MM.1S (cell line): ENCODE measurements at regions not wholly inside any gene's neighbourhood (a gene's known extent, or its start where the extent isn't known, plus 50 kb on each side); places are given as distances from the start of the nearest gene placed in this dataset.

Source experiments
- DNase-seq: peaks from one replicate; pipeline ENCODE4 v3.0.0-alpha.2; 2015
- H2AFZ ChIP-seq: fragments of 300-600 bp; sonication (generic); 2 replicates; pipeline ENCODE4 v1.6.0; 2016; ENCODE audit warnings: antibody characterized with exemption, low read length
- H3F3A ChIP-seq: fragments of 300-600 bp; sonication (generic); 2 replicates; pipeline ENCODE4 v1.6.1; 2016; ENCODE audit warnings: mild to moderate bottlenecking, antibody characterized with exemption, low read length, moderate library complexity, mixed read lengths; ENCODE audit not compliant: insufficient read depth
- H3K27ac ChIP-seq: fragments of 300-600 bp; sonication (generic); 2 replicates; pipeline ENCODE4 v1.5.1; 2016; ENCODE audit warnings: mild to moderate bottlenecking, low read length
- H3K27me3 ChIP-seq: fragments of 300-600 bp; sonication (generic); replicated peaks from 2 replicates; pipeline ENCODE4 v1.6.0; 2016; ENCODE audit warnings: low read length; ENCODE audit not compliant: insufficient read depth
- H3K36me3 ChIP-seq: fragments of 300-600 bp; sonication (generic); replicated peaks from 2 replicates; pipeline ENCODE4 v1.6.1; 2016; ENCODE audit warnings: mild to moderate bottlenecking, low read length, mixed read lengths; ENCODE audit not compliant: insufficient read depth
- H3K4me1 ChIP-seq: fragments of 300-600 bp; sonication (generic); 2 replicates; pipeline ENCODE4 v1.6.1; 2016; ENCODE audit warnings: low read length, mixed read lengths
- H3K4me2 ChIP-seq: fragments of 300-600 bp; sonication (generic); 2 replicates; pipeline ENCODE4 v1.6.0; 2016; ENCODE audit warnings: low read depth, low read length
- H3K4me3 ChIP-seq: fragments of 300-600 bp; sonication (generic); 2 replicates; pipeline ENCODE4 v1.5.1; 2016; ENCODE audit warnings: low read length, mixed read lengths
- H3K79me2 ChIP-seq: fragments of 300-600 bp; sonication (generic); 2 replicates; pipeline ENCODE4 v1.6.1; 2016; ENCODE audit warnings: mixed run types, low read length, mixed read lengths
- H3K9ac ChIP-seq: fragments of 300-600 bp; sonication (generic); 2 replicates; pipeline ENCODE4 v1.6.1; 2016; ENCODE audit warnings: low read length, mixed read lengths
- H3K9me2 ChIP-seq: fragments of 300-600 bp; sonication (generic); replicated peaks from 2 replicates; pipeline ENCODE4 v1.6.1; 2016; ENCODE audit warnings: mild to moderate bottlenecking, low read length, mixed read lengths; ENCODE audit not compliant: insufficient read depth
- H3K9me3 ChIP-seq: fragments of 300-600 bp; sonication (generic); replicated peaks from 2 replicates; pipeline ENCODE4 v1.6.1; 2016; ENCODE audit warnings: mild to moderate bottlenecking, low read length, mixed read lengths; ENCODE audit not compliant: insufficient read depth
- H4K20me1 ChIP-seq: fragments of 300-600 bp; sonication (generic); 2 replicates; pipeline ENCODE4 v1.6.1; 2016; ENCODE audit warnings: mild to moderate bottlenecking, low read length, moderate library complexity, mixed read lengths; ENCODE audit not compliant: insufficient read depth
- CTCF ChIP-seq: fragments of 300-600 bp; sonication (generic); IDR thresholded peaks from 2 replicates; pipeline ENCODE4 v1.5.1; 2016; ENCODE audit warnings: antibody characterized with exemption, low read length, mixed read lengths
- EZH2 ChIP-seq: fragments of 300-600 bp; sonication (generic); optimal IDR thresholded peaks from 2 replicates; pipeline ENCODE3; 2017; ENCODE audit warnings: low read depth, mild to moderate bottlenecking, antibody characterized with exemption, low read length, mixed read lengths
- EZH2phosphoT487 ChIP-seq: fragments of 300-600 bp; sonication (generic); IDR thresholded peaks from 2 replicates; pipeline ENCODE4 v1.6.1; 2018; ENCODE audit warnings: antibody characterized with exemption, low read length

GRCh38 chr13:48784916-48785548 is 131.3 kb downstream of the CYSLTR2 start:
- TF ChIP-seq EZH2 (no peak), CTCF (no peak), EZH2phosphoT487 (no peak)
- no peak overlapping the region for H3K27ac ChIP-seq
- H3K4me2 ChIP-seq, result no peak overlapping the region

DNA sequence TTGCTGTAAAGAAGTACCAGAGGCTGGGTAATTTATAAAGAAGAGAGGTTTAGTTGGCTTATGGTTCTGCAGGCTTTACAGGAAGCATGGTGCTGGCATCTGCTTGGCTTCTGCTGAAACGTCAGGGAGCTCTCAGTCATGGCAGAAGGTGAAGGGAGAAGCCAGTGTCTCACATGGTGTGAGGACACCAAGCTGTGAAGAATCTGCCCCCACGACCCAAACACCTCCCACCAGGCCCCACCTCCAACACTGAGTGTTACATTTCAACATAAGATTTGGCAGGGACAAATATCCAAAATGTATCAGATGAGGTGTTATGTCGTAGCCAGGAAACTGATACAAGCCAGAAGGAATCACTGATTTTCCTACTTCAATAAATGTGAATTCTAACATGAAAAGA is 136.5 kb downstream of the CYSLTR2 start:
- H3K4me3 ChIP-seq, result no peak overlapping the region
- H3K27ac ChIP-seq, result no peak overlapping the region
- TF ChIP-seq CTCF, result no peak
- TF ChIP-seq EZH2, result no peak
- TF ChIP-seq EZH2phosphoT487, result no peak
- no peaks in the 10 kb centered on the region for H4K20me1 ChIP-seq
- no peaks in the 10 kb centered on the region for H3K9me2 ChIP-seq
- no peaks in the 10 kb centered on the region for H3F3A ChIP-seq
- H3K4me2 ChIP-seq, result no peak overlapping the region
- DNase-seq, result no peak
- no peaks in the 10 kb centered on the region for H3K36me3 ChIP-seq
- no peaks in the 10 kb centered on the region for H3K79me2 ChIP-seq
- no peaks in the 10 kb centered on the region for H3K27me3 ChIP-seq
- no peaks in the 10 kb centered on the region for H3K4me1 ChIP-seq
- no peak overlapping the region for H2AFZ ChIP-seq
- no peaks in the 10 kb centered on the region for H3K9me3 ChIP-seq
- H3K9ac ChIP-seq, result no peak overlapping the region

More at GRCh38 chr13:48784916-48785548, 131.3 kb downstream of the CYSLTR2 start:
- H4K20me1 ChIP-seq, result no peaks in the 10 kb centered on the region
- H3K9me3 ChIP-seq, result no peaks in the 10 kb centered on the region
- no peaks in the 10 kb centered on the region for H3K36me3 ChIP-seq
- H2AFZ ChIP-seq, result no peak overlapping the region
- no peaks in the 10 kb centered on the region for H3K4me1 ChIP-seq
- H3K79me2 ChIP-seq, result no peaks in the 10 kb centered on the region
- H3K4me3 ChIP-seq, result no peak overlapping the region
- H3K9me2 ChIP-seq, result no peaks in the 10 kb centered on the region
- H3K9ac ChIP-seq, result no peak overlapping the region
- H3F3A ChIP-seq, result no peaks in the 10 kb centered on the region
- no peak for DNase-seq
- H3K27me3 ChIP-seq, result no peaks in the 10 kb centered on the region

DNA sequence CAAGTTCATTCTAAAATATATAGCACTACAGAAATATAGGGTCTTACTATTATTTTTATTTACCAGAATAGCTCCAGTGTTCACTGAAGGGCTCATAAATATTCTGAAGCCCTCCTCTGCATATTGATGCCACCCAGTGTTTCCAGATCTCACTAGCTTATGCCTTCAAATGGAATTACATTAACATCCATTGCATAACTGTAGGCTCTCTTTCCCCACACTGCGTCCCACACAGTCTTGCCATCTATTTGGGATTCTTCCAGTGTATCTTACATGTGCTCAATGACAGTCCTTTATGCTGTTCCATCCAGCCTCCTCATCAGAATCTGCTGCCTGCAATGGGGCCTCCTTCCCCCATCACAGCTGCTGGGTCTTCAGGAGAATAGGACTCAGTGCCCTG is 137.2 kb downstream of the CYSLTR2 start:
- Histone ChIP-seq H4K20me1 (no peaks in the 10 kb centered on the region), H3F3A (no peaks in the 10 kb centered on the region), H2AFZ (no peak overlapping the region), H3K4me3 (no peak overlapping the region), H3K9me2 (no peaks in the 10 kb centered on the region), H3K4me2 (no peak overlapping the region), H3K36me3 (no peaks in the 10 kb centered on the region), H3K4me1 (no peaks in the 10 kb centered on the region), H3K27ac (no peak overlapping the region), H3K9ac (no peak overlapping the region), H3K9me3 (no peaks in the 10 kb centered on the region), H3K79me2 (no peaks in the 10 kb centered on the region), H3K27me3 (no peaks in the 10 kb centered on the region)
- no peak for DNase-seq
- TF ChIP-seq EZH2phosphoT487 (no peak), CTCF (no peak), EZH2 (no peak)
